ENCODE measurements at regions not wholly inside any gene's neighbourhood (a gene's known extent, or its start where the extent isn't known, plus 50 kb on each side); places are given as distances from the start of the nearest gene placed in this dataset.

DNA sequence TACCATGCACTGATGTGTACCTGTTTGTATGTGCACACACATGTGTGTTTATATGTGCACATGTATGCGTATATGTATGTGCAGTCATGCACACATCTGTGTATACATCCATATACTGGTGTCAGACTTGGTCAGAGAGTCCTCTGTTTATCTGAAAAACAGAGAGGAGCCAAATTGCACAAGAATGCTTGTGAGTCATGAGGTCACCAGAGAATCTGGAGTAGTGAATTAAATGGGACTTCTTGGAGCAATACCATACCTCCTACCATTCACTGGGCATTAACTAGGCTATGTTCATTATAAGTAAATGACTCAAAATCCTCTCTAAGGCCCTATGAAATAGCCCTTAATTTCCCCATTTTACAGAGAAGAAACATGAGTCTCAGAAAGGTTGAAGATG, 272.1 kb upstream of the C1orf87 start (continued):
- TF ChIP-seq, protein P1, sequence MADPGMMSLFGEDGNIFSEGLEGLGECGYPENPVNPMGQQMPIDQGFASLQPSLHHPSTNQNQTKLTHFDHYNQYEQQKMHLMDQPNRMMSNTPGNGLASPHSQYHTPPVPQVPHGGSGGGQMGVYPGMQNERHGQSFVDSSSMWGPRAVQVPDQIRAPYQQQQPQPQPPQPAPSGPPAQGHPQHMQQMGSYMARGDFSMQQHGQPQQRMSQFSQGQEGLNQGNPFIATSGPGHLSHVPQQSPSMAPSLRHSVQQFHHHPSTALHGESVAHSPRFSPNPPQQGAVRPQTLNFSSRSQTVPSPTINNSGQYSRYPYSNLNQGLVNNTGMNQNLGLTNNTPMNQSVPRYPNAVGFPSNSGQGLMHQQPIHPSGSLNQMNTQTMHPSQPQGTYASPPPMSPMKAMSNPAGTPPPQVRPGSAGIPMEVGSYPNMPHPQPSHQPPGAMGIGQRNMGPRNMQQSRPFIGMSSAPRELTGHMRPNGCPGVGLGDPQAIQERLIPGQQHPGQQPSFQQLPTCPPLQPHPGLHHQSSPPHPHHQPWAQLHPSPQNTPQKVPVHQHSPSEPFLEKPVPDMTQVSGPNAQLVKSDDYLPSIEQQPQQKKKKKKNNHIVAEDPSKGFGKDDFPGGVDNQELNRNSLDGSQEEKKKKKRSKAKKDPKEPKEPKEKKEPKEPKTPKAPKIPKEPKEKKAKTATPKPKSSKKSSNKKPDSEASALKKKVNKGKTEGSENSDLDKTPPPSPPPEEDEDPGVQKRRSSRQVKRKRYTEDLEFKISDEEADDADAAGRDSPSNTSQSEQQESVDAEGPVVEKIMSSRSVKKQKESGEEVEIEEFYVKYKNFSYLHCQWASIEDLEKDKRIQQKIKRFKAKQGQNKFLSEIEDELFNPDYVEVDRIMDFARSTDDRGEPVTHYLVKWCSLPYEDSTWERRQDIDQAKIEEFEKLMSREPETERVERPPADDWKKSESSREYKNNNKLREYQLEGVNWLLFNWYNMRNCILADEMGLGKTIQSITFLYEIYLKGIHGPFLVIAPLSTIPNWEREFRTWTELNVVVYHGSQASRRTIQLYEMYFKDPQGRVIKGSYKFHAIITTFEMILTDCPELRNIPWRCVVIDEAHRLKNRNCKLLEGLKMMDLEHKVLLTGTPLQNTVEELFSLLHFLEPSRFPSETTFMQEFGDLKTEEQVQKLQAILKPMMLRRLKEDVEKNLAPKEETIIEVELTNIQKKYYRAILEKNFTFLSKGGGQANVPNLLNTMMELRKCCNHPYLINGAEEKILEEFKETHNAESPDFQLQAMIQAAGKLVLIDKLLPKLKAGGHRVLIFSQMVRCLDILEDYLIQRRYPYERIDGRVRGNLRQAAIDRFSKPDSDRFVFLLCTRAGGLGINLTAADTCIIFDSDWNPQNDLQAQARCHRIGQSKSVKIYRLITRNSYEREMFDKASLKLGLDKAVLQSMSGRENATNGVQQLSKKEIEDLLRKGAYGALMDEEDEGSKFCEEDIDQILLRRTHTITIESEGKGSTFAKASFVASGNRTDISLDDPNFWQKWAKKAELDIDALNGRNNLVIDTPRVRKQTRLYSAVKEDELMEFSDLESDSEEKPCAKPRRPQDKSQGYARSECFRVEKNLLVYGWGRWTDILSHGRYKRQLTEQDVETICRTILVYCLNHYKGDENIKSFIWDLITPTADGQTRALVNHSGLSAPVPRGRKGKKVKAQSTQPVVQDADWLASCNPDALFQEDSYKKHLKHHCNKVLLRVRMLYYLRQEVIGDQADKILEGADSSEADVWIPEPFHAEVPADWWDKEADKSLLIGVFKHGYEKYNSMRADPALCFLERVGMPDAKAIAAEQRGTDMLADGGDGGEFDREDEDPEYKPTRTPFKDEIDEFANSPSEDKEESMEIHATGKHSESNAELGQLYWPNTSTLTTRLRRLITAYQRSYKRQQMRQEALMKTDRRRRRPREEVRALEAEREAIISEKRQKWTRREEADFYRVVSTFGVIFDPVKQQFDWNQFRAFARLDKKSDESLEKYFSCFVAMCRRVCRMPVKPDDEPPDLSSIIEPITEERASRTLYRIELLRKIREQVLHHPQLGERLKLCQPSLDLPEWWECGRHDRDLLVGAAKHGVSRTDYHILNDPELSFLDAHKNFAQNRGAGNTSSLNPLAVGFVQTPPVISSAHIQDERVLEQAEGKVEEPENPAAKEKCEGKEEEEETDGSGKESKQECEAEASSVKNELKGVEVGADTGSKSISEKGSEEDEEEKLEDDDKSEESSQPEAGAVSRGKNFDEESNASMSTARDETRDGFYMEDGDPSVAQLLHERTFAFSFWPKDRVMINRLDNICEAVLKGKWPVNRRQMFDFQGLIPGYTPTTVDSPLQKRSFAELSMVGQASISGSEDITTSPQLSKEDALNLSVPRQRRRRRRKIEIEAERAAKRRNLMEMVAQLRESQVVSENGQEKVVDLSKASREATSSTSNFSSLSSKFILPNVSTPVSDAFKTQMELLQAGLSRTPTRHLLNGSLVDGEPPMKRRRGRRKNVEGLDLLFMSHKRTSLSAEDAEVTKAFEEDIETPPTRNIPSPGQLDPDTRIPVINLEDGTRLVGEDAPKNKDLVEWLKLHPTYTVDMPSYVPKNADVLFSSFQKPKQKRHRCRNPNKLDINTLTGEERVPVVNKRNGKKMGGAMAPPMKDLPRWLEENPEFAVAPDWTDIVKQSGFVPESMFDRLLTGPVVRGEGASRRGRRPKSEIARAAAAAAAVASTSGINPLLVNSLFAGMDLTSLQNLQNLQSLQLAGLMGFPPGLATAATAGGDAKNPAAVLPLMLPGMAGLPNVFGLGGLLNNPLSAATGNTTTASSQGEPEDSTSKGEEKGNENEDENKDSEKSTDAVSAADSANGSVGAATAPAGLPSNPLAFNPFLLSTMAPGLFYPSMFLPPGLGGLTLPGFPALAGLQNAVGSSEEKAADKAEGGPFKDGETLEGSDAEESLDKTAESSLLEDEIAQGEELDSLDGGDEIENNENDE (IDR thresholded peaks at IDR 0.05; ENCODE audit: insufficient replicate concordance, low read length): no peak
- TF ChIP-seq CREB1 (IDR thresholded peaks at IDR 0.05) (no peak), SRF (IDR thresholded peaks at IDR 0.05; ENCODE audit: low read depth, low read length) (no peak), NRF1 (IDR thresholded peaks at IDR 0.05; ENCODE audit: low read depth, low read length) (no peak), RXRA (IDR thresholded peaks at IDR 0.05; ENCODE audit: insufficient read depth, low read depth, low read length) (no peak), BRCA1 (IDR thresholded peaks at IDR 0.05; ENCODE audit: low read depth, low read length) (no peak)
